Ecto neural progenitor cell (in vitro differentiated cells): ENCODE measurements at regions not wholly inside any gene's neighbourhood (a gene's known extent, or its start where the extent isn't known, plus 50 kb on each side); places are given as distances from the start of the nearest gene placed in this dataset.

Source experiments
- DNase-seq: peaks from one replicate; pipeline ENCODE4 v3.0.0-alpha.2; 2018; ENCODE audit warnings: low spot score

GRCh38 chr1:98382986-98383740 is 278.4 kb upstream of the SNX7 start:
- no peak for DNase-seq

- DNase-seq: no peak
Observed at GRCh38 chr1:98382586-98382985, 278.9 kb upstream of the SNX7 start.

- DNase-seq: no peak
Observed at GRCh38 chr1:98374098-98374497, 287.4 kb upstream of the SNX7 start.

GRCh38 chr1:98373056-98373455 is 288.5 kb upstream of the SNX7 start:
- no peak for DNase-seq

GRCh38 chr1:98371764-98372163 is 289.8 kb upstream of the SNX7 start:
- no peak for DNase-seq

GRCh38 chr1:98369463-98369862 is 292.1 kb upstream of the SNX7 start:
- DNase-seq: no peak

GRCh38 chr1:98368995-98369394 is 292.5 kb upstream of the SNX7 start:
- DNase-seq: no peak

GRCh38 chr1:98367426-98367825 is 294.1 kb upstream of the SNX7 start:
- DNase-seq: no peak

GRCh38 chr1:98366343-98366742 is 295.2 kb upstream of the SNX7 start:
- DNase-seq: no peak

GRCh38 chr1:98364544-98364943 is 297.0 kb upstream of the SNX7 start:
- no peak for DNase-seq

GRCh38 chr1:98360864-98361263 is 300.7 kb upstream of the SNX7 start:
- no peak for DNase-seq

- no peak for DNase-seq
Observed at GRCh38 chr1:98355656-98356383, 305.7 kb upstream of the SNX7 start.

GRCh38 chr1:98352378-98352777 is 309.1 kb upstream of the SNX7 start:
- no peak for DNase-seq

GRCh38 chr1:98351561-98351960 is 310.0 kb upstream of the SNX7 start:
- no peak for DNase-seq

GRCh38 chr1:98345417-98345816 is 316.1 kb upstream of the SNX7 start:
- DNase-seq: no peak

- no peak for DNase-seq
Observed at GRCh38 chr1:98344731-98345130, 316.8 kb upstream of the SNX7 start.

- no peak for DNase-seq
Observed at GRCh38 chr1:98342566-98342965, 319.0 kb upstream of the SNX7 start.

GRCh38 chr1:98340511-98340910 is 321.0 kb upstream of the SNX7 start:
- no peak for DNase-seq

GRCh38 chr1:98336472-98337083 is 324.9 kb upstream of the SNX7 start:
- no peak for DNase-seq

- no peak for DNase-seq
Observed at GRCh38 chr1:98333936-98334335, 327.6 kb upstream of the SNX7 start.

- DNase-seq: no peak
Observed at GRCh38 chr1:98333406-98333805, 328.1 kb upstream of the SNX7 start.

- DNase-seq: no peak
Observed at GRCh38 chr1:98331718-98332311, 329.7 kb upstream of the SNX7 start.

- no peak for DNase-seq
Observed at GRCh38 chr1:98331243-98331642, 330.3 kb upstream of the SNX7 start.
